GM23248 (cell line): ENCODE measurements at regions not wholly inside any gene's neighbourhood (a gene's known extent, or its start where the extent isn't known, plus 50 kb on each side); places are given as distances from the start of the nearest gene placed in this dataset.

Source experiments
- DNase-seq: peaks from one replicate; pipeline ENCODE4 v3.0.0-alpha.2; 2015
- H2AFZ ChIP-seq: fragments of 200-600 bp; sonication (generic); 2 replicates; pipeline ENCODE4 v1.6.1; 2016; ENCODE audit warnings: antibody characterized with exemption
- H3F3A ChIP-seq: fragments of 200-600 bp; sonication (generic); 2 replicates; pipeline ENCODE4 v1.6.1; 2016; ENCODE audit warnings: mild to moderate bottlenecking, antibody characterized with exemption, mixed run types; ENCODE audit not compliant: insufficient read depth
- H3K27ac ChIP-seq: fragments of 200-600 bp; sonication (generic); 2 replicates; pipeline ENCODE4 v1.5.1; 2016; ENCODE audit warnings: mild to moderate bottlenecking
- H3K27me3 ChIP-seq: fragments of 200-600 bp; sonication (generic); replicated peaks from 2 replicates; pipeline ENCODE4 v1.6.1; 2016; ENCODE audit warnings: mild to moderate bottlenecking; ENCODE audit not compliant: insufficient read depth
- H3K36me3 ChIP-seq: fragments of 200-600 bp; sonication (generic); 2 replicates; pipeline ENCODE4 v1.6.1; 2016; ENCODE audit warnings: low read depth, mild to moderate bottlenecking
- H3K4me1 ChIP-seq: fragments of 200-600 bp; sonication (generic); 2 replicates; pipeline ENCODE4 v1.6.1; 2016; ENCODE audit warnings: mild to moderate bottlenecking; ENCODE audit not compliant: insufficient read depth
- H3K4me2 ChIP-seq: fragments of 200-600 bp; sonication (generic); one replicate; pipeline ENCODE4 v1.6.1; 2016; ENCODE audit warnings: mild to moderate bottlenecking; ENCODE audit not compliant: unreplicated experiment
- H3K4me3 ChIP-seq: fragments of 200-600 bp; sonication (generic); 2 replicates; pipeline ENCODE4 v1.5.1; 2016; ENCODE audit warnings: mild to moderate bottlenecking
- H3K79me2 ChIP-seq: fragments of 200-600 bp; sonication (generic); 2 replicates; pipeline ENCODE4 v1.6.1; 2016; ENCODE audit warnings: mild to moderate bottlenecking; ENCODE audit not compliant: insufficient read depth
- H3K9ac ChIP-seq: fragments of 200-600 bp; sonication (generic); 2 replicates; pipeline ENCODE4 v1.6.1; 2016; ENCODE audit warnings: mild to moderate bottlenecking
- H3K9me2 ChIP-seq: fragments of 200-600 bp; sonication (generic); 2 replicates; pipeline ENCODE4 v1.6.1; 2016; ENCODE audit warnings: mixed run types, mild to moderate bottlenecking, moderate library complexity; ENCODE audit not compliant: insufficient read depth
- H3K9me3 ChIP-seq: fragments of 200-600 bp; sonication (generic); one replicate; pipeline ENCODE4 v1.6.1; 2017; ENCODE audit warnings: low read depth
- H4K20me1 ChIP-seq: fragments of 200-600 bp; sonication (generic); 2 replicates; pipeline ENCODE4 v1.6.0; 2016; ENCODE audit not compliant: insufficient read depth
- EZH2 ChIP-seq: fragments of 200-600 bp; sonication (generic); IDR thresholded peaks from 2 replicates; pipeline ENCODE4 v1.6.1; 2018; ENCODE audit warnings: antibody characterized with exemption, mild to moderate bottlenecking; ENCODE audit not compliant: insufficient read depth, poor library complexity, severe bottlenecking
- EZH2phosphoT487 ChIP-seq: fragments of 200-600 bp; sonication (generic); IDR thresholded peaks from 2 replicates; pipeline ENCODE4 v1.6.1; 2018; ENCODE audit warnings: antibody characterized with exemption, moderate library complexity, mild to moderate bottlenecking, low read depth; ENCODE audit not compliant: insufficient read depth
- WGBS, 2 experiments: methylation state at CpG; one replicate each; pipeline ENCODE4 v1.1.6; 2015 to 2017; ENCODE audit warnings: low lambda C conversion rate in 2 of 2, low coverage in 1 of 2; ENCODE audit errors: missing lambda C conversion rate in 2 of 2; 5-methylcytosine and 5-hydroxymethylcytosine counted together
- in situ Hi-C: fragments of 300-500 bp; cut with MboI; formaldehyde crosslinking; loops from 2 replicates; pipeline ENCODE4 v1.15.0; 2020

DNA sequence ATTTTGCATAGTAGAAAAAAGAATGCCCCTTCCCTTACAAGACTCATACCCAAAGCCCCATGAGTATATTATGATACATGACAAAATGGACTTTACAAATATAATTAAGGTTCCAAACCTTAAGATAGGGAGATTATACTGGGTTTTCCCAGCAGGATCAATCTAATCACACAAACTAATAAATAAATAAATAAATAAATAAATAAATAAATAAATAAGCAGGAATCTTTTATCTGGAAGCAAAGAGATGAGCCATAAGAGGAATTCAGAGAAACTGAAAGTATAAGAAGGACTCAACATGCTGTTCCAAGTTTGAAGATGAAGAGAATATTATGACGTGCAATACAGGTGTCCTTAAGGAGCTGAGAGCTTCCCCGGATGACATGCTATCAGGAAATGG, 1174.5 kb downstream of the DTWD2 start:
- in situ Hi-C loops = no loop called here
- Histone ChIP-seq H3K27ac (no peak overlapping the region), H3K9me2 (no peaks in the 10 kb centered on the region), H3F3A (no peaks in the 10 kb centered on the region), H3K27me3 (no peaks in the 10 kb centered on the region), H3K79me2 (no peaks in the 10 kb centered on the region), H4K20me1 (no peaks in the 10 kb centered on the region), H3K9ac (no peak overlapping the region), H3K4me3 (no peak overlapping the region), H3K36me3 (no peaks in the 10 kb centered on the region), H3K4me2 (no peak overlapping the region), H2AFZ (no peak overlapping the region), H3K4me1 (no peaks in the 10 kb centered on the region), H3K9me3 (no peaks in the 10 kb centered on the region)
- TF ChIP-seq EZH2phosphoT487 (no peak), EZH2 (no peak)
- DNase-seq = no peak
- 30 to 43% methylated on average over 2 of the region's 2 CpGs for WGBS, 2 experiments

DNA sequence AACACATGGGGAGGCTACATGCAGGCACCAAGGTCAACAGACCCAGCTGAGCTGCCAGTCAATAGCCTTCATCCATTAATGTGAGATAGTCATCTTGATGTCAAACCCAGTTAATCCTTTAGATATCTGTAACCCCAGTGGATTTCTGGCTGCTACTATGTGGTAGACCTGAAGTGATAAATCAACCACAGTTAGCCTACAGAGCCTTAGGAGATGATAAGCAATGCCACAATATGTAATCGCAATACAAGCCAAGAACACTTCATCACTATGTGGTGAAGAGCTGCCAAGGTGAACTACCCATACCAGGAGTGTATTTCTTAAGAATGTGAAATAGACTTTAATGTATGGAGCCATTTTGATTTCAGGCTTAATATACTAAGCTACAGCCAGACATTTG, 1175.5 kb downstream of the DTWD2 start:
- Histone ChIP-seq H3K4me1 (no peaks in the 10 kb centered on the region), H3K4me2 (no peak overlapping the region), H3K27me3 (no peaks in the 10 kb centered on the region), H2AFZ (no peak overlapping the region), H3F3A (no peaks in the 10 kb centered on the region), H3K4me3 (no peak overlapping the region), H3K9me2 (no peaks in the 10 kb centered on the region), H3K9me3 (no peaks in the 10 kb centered on the region), H3K36me3 (no peaks in the 10 kb centered on the region), H3K27ac (no peak overlapping the region), H3K79me2 (no peaks in the 10 kb centered on the region), H3K9ac (no peak overlapping the region), H4K20me1 (no peaks in the 10 kb centered on the region)
- in situ Hi-C loops = no loop called here
- DNase-seq = no peak
- WGBS, 2 experiments = 33% methylated on average over 1 of the region's 1 CpG
- TF ChIP-seq EZH2phosphoT487 = no peak
- TF ChIP-seq EZH2 = no peak

DNA sequence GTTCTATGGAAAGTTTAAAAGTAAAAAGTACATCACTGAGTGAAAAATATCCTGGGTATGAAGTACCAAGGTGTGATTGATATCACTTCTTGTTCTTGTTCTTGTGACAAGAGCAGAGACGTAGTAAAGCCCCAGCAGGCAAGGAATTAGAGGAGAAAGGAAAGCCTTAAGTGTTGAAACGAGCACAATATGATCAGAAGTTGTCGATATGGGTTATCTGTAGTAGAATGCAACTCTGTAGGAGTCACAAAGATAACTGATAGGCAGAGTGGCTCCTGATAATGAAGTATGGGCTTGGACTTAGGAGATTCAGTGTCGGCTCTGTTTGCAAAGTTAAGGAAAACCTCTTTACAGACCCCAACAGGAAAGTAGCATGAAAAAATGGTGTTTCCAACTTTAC, 1179.1 kb downstream of the DTWD2 start:
- no peaks in the 10 kb centered on the region for H4K20me1 ChIP-seq
- H3K4me1 ChIP-seq = no peaks in the 10 kb centered on the region
- no peaks in the 10 kb centered on the region for H3K27me3 ChIP-seq
- H3K36me3 ChIP-seq = no peaks in the 10 kb centered on the region
- no peak overlapping the region for H2AFZ ChIP-seq
- H3F3A ChIP-seq = no peaks in the 10 kb centered on the region
- no peak overlapping the region for H3K27ac ChIP-seq
- no peak overlapping the region for H3K4me2 ChIP-seq
- DNase-seq = no peak
- in situ Hi-C loops = no loop called here
- no peaks in the 10 kb centered on the region for H3K9me3 ChIP-seq
- no peaks in the 10 kb centered on the region for H3K9me2 ChIP-seq
- H3K9ac ChIP-seq = no peak overlapping the region
- WGBS, 2 experiments = 28 to 37% methylated on average over 4 of the region's 4 CpGs
- no peaks in the 10 kb centered on the region for H3K79me2 ChIP-seq
- no peak overlapping the region for H3K4me3 ChIP-seq
- TF ChIP-seq EZH2phosphoT487 (no peak), EZH2 (no peak)

DNA sequence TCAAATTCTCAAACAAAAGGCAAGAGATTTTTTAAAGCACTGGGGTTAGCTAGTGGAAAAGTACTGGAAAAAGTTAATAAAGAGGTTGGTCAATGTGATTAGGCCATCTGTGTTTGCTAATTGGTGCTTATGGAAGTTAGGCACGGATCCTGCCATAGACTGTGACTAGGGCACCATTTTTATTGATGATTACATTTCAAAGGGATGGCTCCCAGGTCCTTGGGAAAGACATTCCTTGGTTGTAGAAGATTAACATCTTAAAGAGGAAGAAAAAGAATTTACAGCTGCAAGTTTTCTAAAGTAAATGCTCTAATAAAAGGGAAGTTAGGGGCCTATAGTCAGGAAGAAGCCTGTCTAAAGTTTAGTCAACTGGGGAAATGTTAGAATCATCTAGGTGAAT, 1183.3 kb downstream of the DTWD2 start:
- no peak overlapping the region for H3K4me3 ChIP-seq
- no peak overlapping the region for H3K27ac ChIP-seq
- TF ChIP-seq EZH2 = no peak
- no peak for TF ChIP-seq EZH2phosphoT487
- no peaks in the 10 kb centered on the region for H3F3A ChIP-seq
- no peak overlapping the region for H3K4me2 ChIP-seq
- whole genome bisulfite sequencing, 2 experiments = 6 to 8% methylated on average over 1 of the region's 1 CpG
- no peaks in the 10 kb centered on the region for H3K36me3 ChIP-seq
- no peak for DNase-seq
- H4K20me1 ChIP-seq = no peaks in the 10 kb centered on the region
- H3K79me2 ChIP-seq = no peaks in the 10 kb centered on the region
- in situ Hi-C loops = no loop called here
- no peaks in the 10 kb centered on the region for H3K9me3 ChIP-seq
- no peaks in the 10 kb centered on the region for H3K4me1 ChIP-seq
- H3K9me2 ChIP-seq = no peaks in the 10 kb centered on the region
- H3K27me3 ChIP-seq = no peaks in the 10 kb centered on the region
- H3K9ac ChIP-seq = no peak overlapping the region
- H2AFZ ChIP-seq = no peak overlapping the region

DNA sequence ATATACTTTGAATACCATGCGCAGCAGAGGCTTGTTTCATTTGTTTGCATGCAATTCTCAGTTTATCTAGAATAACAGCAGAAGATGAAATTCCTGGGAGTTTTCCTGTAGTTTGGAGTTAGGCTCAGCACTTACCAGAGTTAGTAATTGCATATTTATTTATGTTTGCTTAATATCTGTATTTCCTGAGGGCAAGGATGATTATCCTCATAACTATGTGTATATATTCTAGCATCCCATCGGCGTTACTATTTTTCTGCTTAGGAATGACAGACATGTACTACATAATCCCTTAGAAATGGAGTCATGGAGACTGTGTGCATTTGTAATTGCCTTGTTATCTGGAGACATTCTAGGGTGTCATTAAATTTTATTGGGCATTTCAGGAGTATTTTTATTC, 1184.8 kb downstream of the DTWD2 start:
- H3K27me3 ChIP-seq = no peaks in the 10 kb centered on the region
- no peaks in the 10 kb centered on the region for H4K20me1 ChIP-seq
- H3K9me3 ChIP-seq = no peaks in the 10 kb centered on the region
- H3K36me3 ChIP-seq = no peaks in the 10 kb centered on the region
- H3K27ac ChIP-seq = no peak overlapping the region
- H3K4me2 ChIP-seq = no peak overlapping the region
- WGBS, 2 experiments = 59 to 65% methylated on average over 3 of the region's 3 CpGs
- DNase-seq = no peak
- TF ChIP-seq EZH2phosphoT487 (no peak), EZH2 (no peak)
- no peaks in the 10 kb centered on the region for H3K79me2 ChIP-seq
- no peak overlapping the region for H2AFZ ChIP-seq
- H3K4me1 ChIP-seq = no peaks in the 10 kb centered on the region
- no peak overlapping the region for H3K4me3 ChIP-seq
- no peaks in the 10 kb centered on the region for H3K9me2 ChIP-seq
- in situ Hi-C loops = no loop called here
- H3K9ac ChIP-seq = no peak overlapping the region
- no peaks in the 10 kb centered on the region for H3F3A ChIP-seq
